ENCODE measurements at regions not wholly inside any gene's neighbourhood (a gene's known extent, or its start where the extent isn't known, plus 50 kb on each side); places are given as distances from the start of the nearest gene placed in this dataset.
"Not testable (repeated sequence)": the region's sequence is repeated elsewhere in the genome, so short reads cannot be mapped to it uniquely, and the experiment has no call there.

GRCh38 chrX:9299681-9300080, 165.2 kb upstream of the TBL1X start:
- in situ Hi-C loops (cut with HindIII; ENCODE audit: low sequenced_read_pairs); DNase-seq (ENCODE audit: low spot score): not testable (repeated sequence)

GRCh38 chrX:9301836-9302235, 163.0 kb upstream of the TBL1X start:
- in situ Hi-C loops (cut with HindIII; ENCODE audit: low sequenced_read_pairs) = no loop called here
- no peak for DNase-seq (ENCODE audit: low spot score)

GRCh38 chrX:9302381-9302780, 162.5 kb upstream of the TBL1X start:
- in situ Hi-C loops (cut with HindIII; ENCODE audit: low sequenced_read_pairs) = no loop called here
- DNase-seq (ENCODE audit: low spot score) = no peak

- in situ Hi-C loops (cut with HindIII; ENCODE audit: low sequenced_read_pairs) = no loop called here
Measured at GRCh38 chrX:9308426-9308825, 156.4 kb upstream of the TBL1X start.

GRCh38 chrX:9310616-9311015, 154.2 kb upstream of the TBL1X start:
- DNase-seq (ENCODE audit: low spot score) = no peak
- in situ Hi-C loops (cut with HindIII; ENCODE audit: low sequenced_read_pairs) = no loop called here

More at GRCh38 chrX:9308426-9308825, 156.4 kb upstream of the TBL1X start:
- no peak for DNase-seq (ENCODE audit: low spot score)

- in situ Hi-C loops (cut with HindIII; ENCODE audit: low sequenced_read_pairs) = no loop called here
Measured at GRCh38 chrX:9311421-9312160, 153.3 kb upstream of the TBL1X start.

GRCh38 chrX:9312922-9313867, 151.7 kb upstream of the TBL1X start:
- in situ Hi-C loops (cut with HindIII; ENCODE audit: low sequenced_read_pairs) = no loop called here
- DNase-seq (ENCODE audit: low spot score) = no peak

More at GRCh38 chrX:9311421-9312160, 153.3 kb upstream of the TBL1X start:
- no peak for DNase-seq (ENCODE audit: low spot score)

- in situ Hi-C loops (cut with HindIII; ENCODE audit: low sequenced_read_pairs) = no loop called here
- DNase-seq (ENCODE audit: low spot score) = no peak
Measured at GRCh38 chrX:9315086-9315485, 149.8 kb upstream of the TBL1X start.

GRCh38 chrX:9316096-9316495, 148.8 kb upstream of the TBL1X start:
- DNase-seq (ENCODE audit: low spot score) = no peak
- in situ Hi-C loops (cut with HindIII; ENCODE audit: low sequenced_read_pairs) = no loop called here

- in situ Hi-C loops (cut with HindIII; ENCODE audit: low sequenced_read_pairs) = no loop called here
- DNase-seq (ENCODE audit: low spot score) = no peak
Measured at GRCh38 chrX:9317176-9317575, 147.7 kb upstream of the TBL1X start.

- DNase-seq (ENCODE audit: low spot score) = no peak
Measured at GRCh38 chrX:9318213-9318612, 146.6 kb upstream of the TBL1X start.

GRCh38 chrX:9318766-9319165, 146.1 kb upstream of the TBL1X start:
- in situ Hi-C loops (cut with HindIII; ENCODE audit: low sequenced_read_pairs) = no loop called here
- DNase-seq (ENCODE audit: low spot score) = peak; percentile 78

More at GRCh38 chrX:9318213-9318612, 146.6 kb upstream of the TBL1X start:
- in situ Hi-C loops (cut with HindIII; ENCODE audit: low sequenced_read_pairs) = no loop called here

- in situ Hi-C loops (cut with HindIII; ENCODE audit: low sequenced_read_pairs) = no loop called here
- no peak for DNase-seq (ENCODE audit: low spot score)
Measured at GRCh38 chrX:9320940-9321339, 143.9 kb upstream of the TBL1X start.

GRCh38 chrX:9324676-9325075, 140.2 kb upstream of the TBL1X start:
- in situ Hi-C loops (cut with HindIII; ENCODE audit: low sequenced_read_pairs) = no loop called here
- DNase-seq (ENCODE audit: low spot score) = no peak

GRCh38 chrX:9326369-9326768, 138.5 kb upstream of the TBL1X start:
- DNase-seq (ENCODE audit: low spot score) = no peak
- in situ Hi-C loops (cut with HindIII; ENCODE audit: low sequenced_read_pairs) = no loop called here

GRCh38 chrX:9327086-9327746, 137.6 kb upstream of the TBL1X start:
- no peak for DNase-seq (ENCODE audit: low spot score)
- in situ Hi-C loops (cut with HindIII; ENCODE audit: low sequenced_read_pairs) = no loop called here

- no peak for DNase-seq (ENCODE audit: low spot score)
- in situ Hi-C loops (cut with HindIII; ENCODE audit: low sequenced_read_pairs) = no loop called here
Measured at GRCh38 chrX:9327747-9328145, 137.1 kb upstream of the TBL1X start.

- DNase-seq (ENCODE audit: low spot score) = no peak
- in situ Hi-C loops (cut with HindIII; ENCODE audit: low sequenced_read_pairs) = no loop called here
Measured at GRCh38 chrX:9329056-9329455, 135.8 kb upstream of the TBL1X start.

GRCh38 chrX:9330249-9330982, 134.4 kb upstream of the TBL1X start:
- DNase-seq (ENCODE audit: low spot score) = no peak
- in situ Hi-C loops (cut with HindIII; ENCODE audit: low sequenced_read_pairs) = no loop called here

All from G401 (cell line).